ENCODE measurements at regions not wholly inside any gene's neighbourhood (a gene's known extent, or its start where the extent isn't known, plus 50 kb on each side); places are given as distances from the start of the nearest gene placed in this dataset.
"Not testable (repeated sequence)": the region's sequence is repeated elsewhere in the genome, so short reads cannot be mapped to it uniquely, and the experiment has no call there.

DNA sequence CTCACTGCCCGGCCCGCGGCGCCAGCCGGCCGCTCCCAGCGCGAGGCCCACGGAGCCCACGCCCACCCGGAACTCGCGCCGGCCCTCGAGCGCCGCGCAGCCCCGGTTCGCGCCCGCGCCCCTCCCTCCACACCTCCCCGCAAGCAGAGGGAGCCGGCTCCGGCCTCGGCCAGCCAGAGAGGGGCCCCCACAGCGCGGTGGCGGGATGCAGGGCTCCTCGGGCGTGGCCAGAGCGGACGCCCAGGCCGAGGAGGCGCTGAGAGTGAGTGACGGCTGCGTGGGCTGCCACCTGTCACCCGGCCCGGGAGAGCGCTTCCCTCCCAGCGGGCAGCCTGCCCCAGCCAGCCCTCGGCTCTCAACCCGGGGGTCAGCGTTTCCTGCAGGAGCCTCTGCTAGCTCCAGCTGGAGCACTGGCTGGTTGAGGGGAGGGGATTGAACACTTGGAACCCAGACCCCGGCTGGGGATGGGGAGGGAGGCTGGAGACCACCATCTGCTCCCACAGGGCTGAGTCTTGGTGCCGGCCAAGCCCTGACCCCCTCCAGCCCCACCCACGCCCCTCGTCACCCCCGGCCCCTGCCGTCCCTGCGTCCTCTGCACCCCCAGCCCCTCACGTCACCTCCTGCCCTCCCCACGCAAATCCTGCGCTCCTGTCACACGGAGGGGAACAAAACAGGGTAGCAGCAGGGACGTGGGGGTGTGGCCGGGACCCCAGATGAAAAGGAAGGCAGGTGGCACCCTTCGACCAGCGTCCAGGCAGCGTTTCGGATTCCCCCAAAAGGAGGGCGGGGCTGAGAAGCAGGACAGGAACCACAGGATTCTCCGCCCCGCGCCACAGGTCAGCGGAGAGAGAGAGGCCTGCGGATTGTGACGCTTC lies 157.0 kb downstream of the BRD1 start:
- H3K9me3 ChIP-seq (ENCODE audit: severe bottlenecking), result no peaks in the 10 kb centered on the region
- no peak for ATAC-seq (ENCODE audit: low read depth)
- H3K27me3 ChIP-seq (ENCODE audit: insufficient read depth, poor library complexity, severe bottlenecking), result peaks cover 30% of the 10 kb centered on the region
- no peak overlapping the region for H3K4me3 ChIP-seq (ENCODE audit: severe bottlenecking)
- H3K4me1 ChIP-seq (ENCODE audit: insufficient read depth, poor library complexity, severe bottlenecking), result no peaks in the 10 kb centered on the region
- no peak overlapping the region for H3K27ac ChIP-seq (ENCODE audit: poor library complexity, severe bottlenecking)
- no peaks in the 10 kb centered on the region for H3K36me3 ChIP-seq (ENCODE audit: low read depth)
- TF ChIP-seq, protein P1, sequence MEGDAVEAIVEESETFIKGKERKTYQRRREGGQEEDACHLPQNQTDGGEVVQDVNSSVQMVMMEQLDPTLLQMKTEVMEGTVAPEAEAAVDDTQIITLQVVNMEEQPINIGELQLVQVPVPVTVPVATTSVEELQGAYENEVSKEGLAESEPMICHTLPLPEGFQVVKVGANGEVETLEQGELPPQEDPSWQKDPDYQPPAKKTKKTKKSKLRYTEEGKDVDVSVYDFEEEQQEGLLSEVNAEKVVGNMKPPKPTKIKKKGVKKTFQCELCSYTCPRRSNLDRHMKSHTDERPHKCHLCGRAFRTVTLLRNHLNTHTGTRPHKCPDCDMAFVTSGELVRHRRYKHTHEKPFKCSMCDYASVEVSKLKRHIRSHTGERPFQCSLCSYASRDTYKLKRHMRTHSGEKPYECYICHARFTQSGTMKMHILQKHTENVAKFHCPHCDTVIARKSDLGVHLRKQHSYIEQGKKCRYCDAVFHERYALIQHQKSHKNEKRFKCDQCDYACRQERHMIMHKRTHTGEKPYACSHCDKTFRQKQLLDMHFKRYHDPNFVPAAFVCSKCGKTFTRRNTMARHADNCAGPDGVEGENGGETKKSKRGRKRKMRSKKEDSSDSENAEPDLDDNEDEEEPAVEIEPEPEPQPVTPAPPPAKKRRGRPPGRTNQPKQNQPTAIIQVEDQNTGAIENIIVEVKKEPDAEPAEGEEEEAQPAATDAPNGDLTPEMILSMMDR (IDR thresholded peaks at IDR 0.05; ENCODE audit: poor library complexity, severe bottlenecking), result no peak
- peak; percentile 44 for DNase-seq (ENCODE audit: low spot score)

GRCh38 chr22:49669969-49670455 lies 157.7 kb downstream of the BRD1 start:
- H3K36me3 ChIP-seq (ENCODE audit: low read depth); H3K9me3 ChIP-seq (ENCODE audit: severe bottlenecking); H3K4me1 ChIP-seq (ENCODE audit: insufficient read depth, poor library complexity, severe bottlenecking); ATAC-seq (ENCODE audit: low read depth); H3K4me3 ChIP-seq (ENCODE audit: severe bottlenecking); H3K27ac ChIP-seq (ENCODE audit: poor library complexity, severe bottlenecking): not testable (repeated sequence)
- peak; percentile 31 for DNase-seq (ENCODE audit: low spot score)
- H3K27me3 ChIP-seq (ENCODE audit: insufficient read depth, poor library complexity, severe bottlenecking), result peaks cover 34% of the 10 kb centered on the region

DNA sequence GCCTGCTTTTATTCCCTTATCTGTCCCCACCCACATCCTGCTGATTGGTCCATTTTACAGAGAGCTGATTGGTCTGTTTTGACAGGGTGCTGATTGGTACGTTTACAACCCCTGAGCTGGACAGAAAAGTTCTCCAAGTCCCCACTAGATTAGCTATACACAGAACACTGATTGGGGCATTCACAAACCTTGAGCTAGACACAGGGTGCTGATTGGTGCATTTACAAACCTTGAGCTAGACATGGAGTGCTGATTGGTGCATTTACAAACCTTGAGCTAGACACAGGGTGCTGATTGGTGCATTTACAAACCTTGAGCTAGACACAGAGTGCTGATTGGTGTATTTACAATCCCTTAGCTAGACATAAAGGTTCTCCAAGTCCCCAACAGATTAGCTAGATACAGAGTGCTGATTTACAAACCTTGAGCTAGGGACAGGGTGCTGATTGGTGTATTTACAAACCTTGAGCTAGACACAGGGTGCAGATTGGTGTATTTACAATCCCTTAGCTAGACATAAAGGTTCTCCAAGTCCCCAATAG lies 158.2 kb downstream of the BRD1 start:
- not testable (repeated sequence) for H3K36me3 ChIP-seq (ENCODE audit: low read depth); H3K4me3 ChIP-seq (ENCODE audit: severe bottlenecking); ATAC-seq (ENCODE audit: low read depth); H3K9me3 ChIP-seq (ENCODE audit: severe bottlenecking); H3K27ac ChIP-seq (ENCODE audit: poor library complexity, severe bottlenecking); H3K4me1 ChIP-seq (ENCODE audit: insufficient read depth, poor library complexity, severe bottlenecking); DNase-seq (ENCODE audit: low spot score)
- peaks cover 39% of the 10 kb centered on the region for H3K27me3 ChIP-seq (ENCODE audit: insufficient read depth, poor library complexity, severe bottlenecking)

DNA sequence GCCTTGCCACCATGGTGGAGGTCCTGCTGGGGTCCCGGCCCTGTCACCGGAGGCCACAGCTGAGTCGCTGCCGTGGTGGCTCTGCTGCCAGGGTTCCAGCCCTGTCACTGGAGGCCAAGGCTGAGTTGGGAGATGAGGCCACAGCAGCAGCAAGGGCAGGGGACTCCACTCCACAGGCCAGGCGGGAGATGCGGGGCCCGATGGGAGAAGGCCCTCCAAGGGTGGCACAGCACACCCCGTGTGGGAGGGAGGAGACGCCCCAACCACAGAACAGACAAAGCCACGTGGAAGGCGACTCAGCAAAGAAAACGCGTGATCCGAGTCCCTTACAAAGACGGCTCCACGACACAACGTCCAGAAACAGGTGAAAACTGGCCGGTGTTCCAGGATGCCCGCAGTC lies 159.3 kb downstream of the BRD1 start:
- Histone ChIP-seq H3K4me1 (ENCODE audit: insufficient read depth, poor library complexity, severe bottlenecking) (no peaks in the 10 kb centered on the region), H3K27me3 (ENCODE audit: insufficient read depth, poor library complexity, severe bottlenecking) (peaks cover 46% of the 10 kb centered on the region), H3K9me3 (ENCODE audit: severe bottlenecking) (no peaks in the 10 kb centered on the region), H3K36me3 (ENCODE audit: low read depth) (no peaks in the 10 kb centered on the region), H3K4me3 (ENCODE audit: severe bottlenecking) (no peak overlapping the region), H3K27ac (ENCODE audit: poor library complexity, severe bottlenecking) (no peak overlapping the region)
- ATAC-seq (ENCODE audit: low read depth) (no peak), DNase-seq (ENCODE audit: low spot score) (peak; percentile 42)
- TF ChIP-seq, protein P1 (IDR thresholded peaks at IDR 0.05; ENCODE audit: poor library complexity, severe bottlenecking), result no peak

GRCh38 chr22:49667236-49667635 lies 160.4 kb downstream of the BRD1 start:
- Histone ChIP-seq H3K36me3 (ENCODE audit: low read depth) (no peaks in the 10 kb centered on the region), H3K4me1 (ENCODE audit: insufficient read depth, poor library complexity, severe bottlenecking) (no peaks in the 10 kb centered on the region), H3K9me3 (ENCODE audit: severe bottlenecking) (no peaks in the 10 kb centered on the region), H3K27ac (ENCODE audit: poor library complexity, severe bottlenecking) (no peak overlapping the region), H3K4me3 (ENCODE audit: severe bottlenecking) (no peak overlapping the region), H3K27me3 (ENCODE audit: insufficient read depth, poor library complexity, severe bottlenecking) (peaks cover 46% of the 10 kb centered on the region)
- TF ChIP-seq, protein P1 (IDR thresholded peaks at IDR 0.05; ENCODE audit: poor library complexity, severe bottlenecking), result no peak
- DNase-seq (ENCODE audit: low spot score), result peak; percentile 44
- ATAC-seq (ENCODE audit: low read depth), result no peak
